Caki2 (cell line): ENCODE measurements at regions not wholly inside any gene's neighbourhood (a gene's known extent, or its start where the extent isn't known, plus 50 kb on each side); places are given as distances from the start of the nearest gene placed in this dataset.
A peak's percentile ranks its signal among the peaks of the same experiment; 100 is the strongest.

ENCODE experiments used
- DNase-seq: peaks from one replicate; pipeline ENCODE4 v3.0.0-alpha.2; 2015; ENCODE audit warnings: low read depth
- in situ Hi-C: cut with HindIII; loops from 2 replicates; pipeline ENCODE4 v1.10.0; 2016; ENCODE audit warnings: low sequenced_read_pairs, low pct_unique_long_range_greater_than_20kb, mixed read lengths

DNA sequence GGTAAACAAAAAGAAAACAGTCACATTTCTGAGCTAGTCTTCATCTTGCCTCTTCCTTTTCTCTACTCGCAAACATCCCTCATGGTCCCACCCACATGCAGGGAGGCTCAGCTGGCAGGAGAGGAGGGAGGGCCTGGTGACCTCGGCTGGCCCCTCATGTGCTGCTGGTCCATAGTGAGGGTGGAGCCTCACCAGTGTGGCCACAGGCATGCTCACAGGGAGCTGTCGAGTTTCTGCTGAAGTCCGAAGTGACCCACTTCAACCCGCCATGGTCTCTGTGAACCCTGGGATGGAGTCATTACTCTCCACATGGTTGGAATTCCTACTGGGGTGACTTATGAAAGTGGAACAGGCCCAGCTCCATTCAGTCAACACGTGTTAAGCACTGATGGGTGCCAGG, 253.4 kb downstream of the RHOU start:
- DNase-seq: no peak

GRCh38 chr1:228989176-228989575, 253.9 kb downstream of the RHOU start:
- in situ Hi-C loops: no loop called here
- no peak for DNase-seq

More for the DNA sequence above, 253.4 kb downstream of the RHOU start:
- in situ Hi-C loops: no loop called here

GRCh38 chr1:228989676-228989991, 254.4 kb downstream of the RHOU start:
- no peak for DNase-seq
- in situ Hi-C loops: no loop called here

DNA sequence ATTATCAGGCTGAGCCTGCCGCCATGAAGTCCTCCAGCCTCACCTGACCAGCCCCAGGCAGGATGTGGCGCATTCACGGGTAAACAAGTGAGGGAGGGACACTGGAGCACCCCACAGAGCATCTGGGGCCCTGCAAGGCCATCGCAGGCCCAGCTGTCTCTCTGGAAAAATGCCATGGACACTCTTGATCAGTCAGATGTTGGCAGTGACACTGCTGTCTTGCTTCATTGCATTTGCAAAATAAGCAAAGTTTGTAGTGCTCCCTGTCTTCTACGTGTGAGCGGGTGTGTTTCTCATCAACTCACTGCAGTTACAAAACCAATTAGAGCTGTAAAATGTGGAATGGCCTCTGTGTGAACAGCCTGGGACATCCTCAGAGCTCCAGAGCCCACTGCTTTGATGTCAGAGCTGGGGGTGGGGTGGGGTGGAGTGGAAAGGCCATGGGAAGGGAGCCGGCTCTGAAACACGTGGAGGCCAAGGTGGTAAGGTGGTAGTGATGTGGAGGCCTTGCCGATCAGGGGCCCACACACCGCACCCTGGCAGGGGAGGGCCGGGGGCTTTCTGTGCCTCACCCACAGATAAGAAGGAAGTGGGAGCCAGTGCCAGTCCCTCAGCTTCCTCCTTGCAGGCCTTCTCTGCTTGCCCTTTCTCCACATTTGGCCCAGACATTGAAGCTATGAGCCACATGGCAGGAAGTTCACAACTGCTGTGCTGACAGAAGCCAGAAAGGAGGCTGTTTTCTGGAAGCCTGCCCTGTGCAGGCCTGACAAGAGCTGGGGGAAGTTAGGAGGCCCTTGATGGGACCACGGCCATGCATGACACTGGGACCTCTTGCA, 254.9 kb downstream of the RHOU start:
- peak; percentile 86 for DNase-seq
- in situ Hi-C loops: no loop called here

DNA sequence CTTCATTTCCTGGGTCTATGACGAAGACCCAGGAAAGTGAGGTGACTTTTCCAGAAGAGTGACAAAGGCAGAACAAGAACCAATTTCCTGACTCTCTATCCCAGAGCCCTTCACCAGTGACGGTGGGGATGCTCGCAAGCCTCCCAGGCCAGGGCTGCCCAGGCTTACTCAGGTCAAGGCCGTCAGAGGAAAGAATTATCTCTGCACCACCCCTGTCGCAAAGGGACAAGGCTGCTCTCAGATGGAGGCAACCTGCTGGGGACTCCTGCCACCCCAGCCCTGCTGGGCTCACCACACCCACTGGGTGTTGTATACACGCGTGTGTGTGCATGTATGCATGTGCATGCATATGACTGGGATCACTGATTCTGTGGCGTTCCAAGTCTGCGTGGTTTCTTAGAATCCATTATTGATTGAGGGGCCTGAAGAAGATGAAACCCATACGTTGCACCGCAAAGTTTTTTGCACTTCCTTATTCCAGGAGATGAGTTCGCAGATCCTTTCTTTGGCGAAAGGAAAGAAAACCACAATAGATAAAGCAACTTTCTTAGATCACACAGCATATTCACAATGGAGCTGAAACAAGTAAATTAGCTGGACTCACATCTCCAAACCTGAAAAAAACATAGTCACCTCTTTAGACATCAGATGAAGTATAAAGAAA, 255.8 kb downstream of the RHOU start:
- no peak for DNase-seq
- in situ Hi-C loops: no loop called here

GRCh38 chr1:228992044-228992443, 256.8 kb downstream of the RHOU start:
- in situ Hi-C loops: no loop called here
- DNase-seq: no peak

- DNase-seq: no peak
- in situ Hi-C loops: no loop called here
These were observed 257.7 kb downstream of the RHOU start for GRCh38 chr1:228992907-228993535.

DNA sequence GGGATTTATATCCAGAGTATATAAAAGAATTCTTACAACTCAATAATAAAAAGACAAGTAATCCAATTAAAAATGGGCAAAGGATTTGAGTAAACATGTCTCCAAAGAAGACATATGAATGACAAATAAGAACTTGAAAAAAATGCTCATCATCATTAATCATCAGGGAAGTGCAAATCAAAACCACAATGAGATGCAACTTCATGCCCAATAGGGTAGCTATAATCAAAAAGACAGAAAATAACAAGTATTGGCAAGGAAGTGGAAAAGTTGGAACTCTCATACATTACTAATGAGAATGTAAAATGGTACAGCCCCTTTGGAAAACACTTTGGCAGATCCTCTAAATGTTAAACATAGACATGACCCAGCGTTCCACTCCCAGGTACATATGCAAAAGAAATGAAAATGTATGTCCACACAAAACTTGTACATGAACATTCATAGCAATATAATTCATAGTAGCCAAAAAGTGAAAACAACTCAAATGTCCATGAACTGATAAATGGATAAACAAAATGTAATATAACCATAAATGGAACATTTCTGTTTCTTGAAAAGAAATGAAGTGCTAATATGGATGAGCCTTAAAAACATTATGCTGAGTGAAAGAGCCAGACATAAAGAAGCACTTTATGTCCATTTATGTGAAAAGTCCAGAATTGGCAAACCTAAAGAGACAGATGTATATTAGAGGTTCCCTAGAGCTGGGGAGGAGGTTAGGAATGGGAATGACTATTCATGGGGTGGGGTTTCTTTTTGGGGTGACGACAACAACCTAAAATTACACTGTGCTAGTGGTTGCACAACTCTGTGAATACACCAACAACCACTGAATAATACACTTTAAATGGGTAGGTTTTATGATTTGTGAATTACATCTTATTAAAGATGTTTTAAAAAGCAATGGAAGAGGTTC, 259.7 kb downstream of the RHOU start:
- in situ Hi-C loops: no loop called here
- DNase-seq: no peak

DNA sequence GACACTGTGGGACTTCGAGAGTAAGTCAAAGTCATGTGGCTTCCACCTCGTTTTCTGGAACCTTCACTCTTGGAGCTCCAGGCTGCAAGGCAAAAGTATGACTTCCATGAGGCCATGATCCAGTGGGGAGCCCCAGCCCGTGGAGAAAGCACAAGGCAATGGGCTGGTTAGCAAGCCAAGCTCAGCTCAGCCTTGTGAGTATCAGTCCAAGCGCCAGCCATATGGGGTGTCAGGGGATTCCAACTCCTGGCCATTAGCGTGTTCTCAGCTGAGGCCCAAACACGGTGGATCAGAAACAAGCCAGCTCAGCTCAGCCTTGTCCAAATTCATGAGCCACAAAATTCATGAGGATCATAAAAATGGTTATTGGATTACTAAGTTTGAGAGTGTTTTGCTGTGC, 261.0 kb downstream of the RHOU start:
- no peak for DNase-seq
- in situ Hi-C loops: no loop called here

- in situ Hi-C loops: no loop called here
- DNase-seq: no peak
These were observed 262.5 kb downstream of the RHOU start for GRCh38 chr1:228997721-228998144.

GRCh38 chr1:228998179-228998578, 262.9 kb downstream of the RHOU start:
- in situ Hi-C loops: no loop called here
- no peak for DNase-seq

GRCh38 chr1:228999446-229000170, 264.3 kb downstream of the RHOU start:
- in situ Hi-C loops: no loop called here
- no peak for DNase-seq

DNA sequence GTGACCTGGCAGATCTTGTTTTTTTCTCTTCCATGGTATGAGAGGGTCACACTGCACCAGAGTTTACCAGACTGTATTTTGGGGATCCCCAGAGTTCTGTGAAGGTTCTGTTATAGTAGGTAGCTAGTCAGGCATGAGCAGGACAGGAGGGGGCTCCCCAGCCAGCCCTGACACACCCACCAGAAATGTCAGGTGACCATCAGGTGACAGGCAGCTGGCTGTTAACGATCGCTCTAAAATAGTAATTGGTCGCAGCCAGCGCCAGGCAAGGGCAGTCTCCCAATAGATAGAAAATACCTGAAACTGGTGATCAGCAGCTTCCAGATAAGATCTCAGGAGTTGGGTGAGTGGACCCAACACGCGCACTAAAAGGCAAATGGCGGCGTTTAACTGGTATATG, 264.9 kb downstream of the RHOU start:
- no peak for DNase-seq
- in situ Hi-C loops: no loop called here

- DNase-seq: no peak
- in situ Hi-C loops: no loop called here
These were observed 266.3 kb downstream of the RHOU start for GRCh38 chr1:229001467-229002011.

- no peak for DNase-seq
- in situ Hi-C loops: no loop called here
These were observed 266.8 kb downstream of the RHOU start for GRCh38 chr1:229002037-229002436.

GRCh38 chr1:229002451-229002960, 267.2 kb downstream of the RHOU start:
- no peak for DNase-seq
- in situ Hi-C loops: no loop called here

DNA sequence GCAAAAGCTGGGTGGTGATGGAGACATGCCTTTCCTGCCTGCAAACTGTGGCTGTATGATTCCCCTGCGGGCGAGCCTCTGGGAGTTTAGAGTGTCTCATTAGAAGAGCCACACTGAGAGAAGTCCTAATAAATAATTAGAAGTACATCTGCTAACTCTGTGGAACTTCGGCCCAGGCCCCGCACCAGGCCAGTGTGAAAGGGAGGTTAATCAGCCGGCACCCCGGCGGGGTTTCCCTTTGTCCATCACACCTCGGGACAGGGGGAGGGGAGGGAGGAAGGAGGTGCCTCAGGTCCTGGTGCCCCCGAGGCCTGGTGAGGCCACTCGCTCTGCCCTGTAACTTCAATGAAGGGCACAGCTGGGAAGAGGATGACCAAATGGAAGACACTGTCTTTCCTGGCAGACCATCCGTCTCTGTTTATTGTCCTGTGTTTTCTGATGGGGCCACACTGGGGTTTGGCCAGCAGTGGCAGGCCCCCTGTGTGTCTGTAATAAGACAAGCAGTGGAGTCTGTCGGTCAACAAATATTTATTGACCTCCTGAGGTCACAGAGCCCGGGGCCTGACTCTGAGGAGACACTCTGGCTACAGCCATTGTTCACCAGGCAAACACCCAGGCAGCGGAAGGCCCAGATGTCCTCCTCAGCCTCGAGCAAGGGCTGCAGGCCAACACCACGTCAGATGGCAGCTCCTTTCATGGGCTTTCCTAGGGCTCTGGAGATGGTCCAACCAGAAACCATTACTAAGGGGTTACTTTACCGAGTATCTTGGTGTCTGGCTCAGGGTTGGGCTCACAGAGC, 267.5 kb upstream of the RAB4A start:
- in situ Hi-C loops: no loop called here
- DNase-seq: no peak
